ENCODE measurements at regions not wholly inside any gene's neighbourhood (a gene's known extent, or its start where the extent isn't known, plus 50 kb on each side); places are given as distances from the start of the nearest gene placed in this dataset.

- no peak for DNase-seq (ENCODE audit: low spot score)
These were observed 188.4 kb upstream of the MAF start for GRCh38 chr16:79788949-79789348.

DNA sequence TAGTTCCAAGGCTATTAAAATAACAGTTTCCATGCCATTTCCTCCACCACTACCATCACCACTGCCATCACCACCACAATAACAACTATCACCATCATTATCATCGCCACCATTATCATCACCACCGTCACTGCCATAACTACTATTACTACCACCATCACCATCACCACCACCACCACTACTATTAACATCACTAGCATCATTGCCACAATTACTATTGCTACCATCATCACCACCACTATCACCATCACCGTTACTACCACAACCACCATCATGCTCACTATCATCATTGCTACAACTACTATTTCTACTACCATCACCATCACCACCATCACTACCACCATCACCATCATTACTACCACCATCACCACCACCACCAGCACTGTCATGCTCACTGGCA, 185.9 kb upstream of the MAF start:
- DNase-seq (ENCODE audit: low spot score) = no peak

- no peak for DNase-seq (ENCODE audit: low spot score)
These were observed 183.5 kb upstream of the MAF start for GRCh38 chr16:79784007-79784406.

DNA sequence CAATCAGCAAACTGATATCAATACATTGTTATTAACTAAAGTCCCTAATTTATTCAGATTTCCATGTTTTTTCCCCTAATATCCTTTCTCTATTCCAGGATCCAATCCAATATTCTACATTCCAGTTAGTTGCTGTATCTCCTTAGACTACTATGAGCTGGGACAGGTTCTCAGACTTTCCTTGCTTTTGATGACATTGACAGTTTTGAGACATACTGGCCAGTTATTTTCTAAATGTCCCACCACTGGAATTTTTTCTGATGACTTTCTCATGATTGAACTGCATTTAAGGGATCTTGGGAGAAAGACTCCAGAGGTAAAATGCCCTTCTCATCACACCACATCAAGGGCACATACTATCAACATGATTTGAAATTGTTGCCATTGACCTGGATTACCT, 177.1 kb upstream of the MAF start:
- DNase-seq (ENCODE audit: low spot score) = no peak

GRCh38 chr16:79776243-79776847, 175.8 kb upstream of the MAF start:
- DNase-seq (ENCODE audit: low spot score) = no peak

GRCh38 chr16:79772784-79773183, 172.2 kb upstream of the MAF start:
- DNase-seq (ENCODE audit: low spot score) = no peak

GRCh38 chr16:79772048-79772447, 171.5 kb upstream of the MAF start:
- peak; percentile 16 for DNase-seq (ENCODE audit: low spot score)

GRCh38 chr16:79770244-79771064, 169.9 kb upstream of the MAF start:
- peak; percentile 86 for DNase-seq (ENCODE audit: low spot score)

GRCh38 chr16:79769928-79770243, 169.3 kb upstream of the MAF start:
- DNase-seq (ENCODE audit: low spot score) = no peak

DNA sequence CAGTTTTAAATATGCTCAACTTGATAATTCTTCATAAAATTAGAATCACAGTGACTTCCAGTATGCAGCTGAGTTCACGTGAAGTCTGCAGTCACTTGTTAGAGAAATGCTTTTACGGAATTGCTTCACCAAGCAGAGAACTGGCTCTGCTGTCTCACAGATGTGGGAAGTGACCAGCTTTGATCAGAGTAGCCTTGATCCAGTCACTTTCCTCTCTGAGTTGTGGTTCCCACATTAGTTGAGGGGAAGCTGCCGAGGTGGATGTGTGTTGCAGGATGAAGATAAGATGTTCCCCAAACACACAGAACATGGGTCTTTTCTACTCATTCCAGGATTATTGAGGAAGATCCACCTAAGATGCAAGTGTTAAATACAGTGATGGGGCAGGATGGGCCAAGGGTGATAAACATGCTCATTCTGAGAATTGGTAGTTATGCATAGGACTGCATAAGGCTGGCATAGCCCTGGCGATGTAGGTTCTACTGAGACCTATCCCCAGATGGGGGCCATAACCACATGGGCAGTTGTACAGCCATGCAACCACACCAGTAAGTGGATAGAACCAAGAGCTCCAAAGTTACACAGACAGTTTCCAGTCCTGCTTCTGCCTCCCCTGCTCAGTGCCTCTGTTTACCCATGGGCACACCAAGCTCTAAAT, 168.9 kb upstream of the MAF start:
- no peak for DNase-seq (ENCODE audit: low spot score)

- DNase-seq (ENCODE audit: low spot score) = no peak
These were observed 167.9 kb upstream of the MAF start for GRCh38 chr16:79768276-79768970.

DNA sequence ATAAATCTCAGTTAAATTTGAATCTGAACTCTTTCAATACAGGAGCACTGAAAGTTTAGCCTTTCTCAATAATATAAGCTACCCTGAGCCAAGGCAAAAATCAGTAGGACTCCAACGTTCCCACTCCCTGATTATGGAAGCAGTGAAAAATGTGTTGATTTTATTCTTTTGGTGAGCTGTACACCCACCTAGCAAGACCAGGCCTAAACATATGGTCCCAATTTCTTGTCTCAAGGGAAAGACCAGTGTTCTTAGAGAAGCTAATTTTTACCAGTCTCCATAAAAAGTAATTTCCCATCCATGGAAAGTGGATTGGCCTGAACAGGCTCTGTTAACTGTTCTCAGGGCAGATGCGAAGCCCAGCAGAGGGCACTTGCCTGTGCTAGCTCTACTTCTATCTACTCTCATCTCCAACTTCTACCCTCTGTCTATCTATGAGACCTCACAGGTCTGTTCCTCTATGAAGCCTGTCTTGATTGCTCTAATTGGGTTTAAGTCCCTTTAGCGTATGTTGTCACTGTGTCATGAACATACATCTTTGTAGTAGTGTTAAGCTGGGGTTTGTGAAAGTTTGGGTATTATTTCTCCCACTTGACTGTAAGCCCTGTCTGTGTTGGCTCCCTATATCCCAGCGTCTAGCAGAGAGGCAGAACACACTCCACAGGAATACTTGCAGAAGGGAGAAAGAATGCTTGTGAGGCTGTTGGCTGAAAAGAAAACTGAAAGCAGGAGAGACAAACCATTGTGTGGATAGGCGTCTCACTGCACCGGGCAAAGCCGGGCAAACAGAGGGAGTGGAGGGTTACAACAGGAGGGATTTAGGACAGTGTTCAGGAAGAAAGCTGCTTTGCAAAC, 167.1 kb upstream of the MAF start:
- DNase-seq (ENCODE audit: low spot score) = peak; percentile 13

DNA sequence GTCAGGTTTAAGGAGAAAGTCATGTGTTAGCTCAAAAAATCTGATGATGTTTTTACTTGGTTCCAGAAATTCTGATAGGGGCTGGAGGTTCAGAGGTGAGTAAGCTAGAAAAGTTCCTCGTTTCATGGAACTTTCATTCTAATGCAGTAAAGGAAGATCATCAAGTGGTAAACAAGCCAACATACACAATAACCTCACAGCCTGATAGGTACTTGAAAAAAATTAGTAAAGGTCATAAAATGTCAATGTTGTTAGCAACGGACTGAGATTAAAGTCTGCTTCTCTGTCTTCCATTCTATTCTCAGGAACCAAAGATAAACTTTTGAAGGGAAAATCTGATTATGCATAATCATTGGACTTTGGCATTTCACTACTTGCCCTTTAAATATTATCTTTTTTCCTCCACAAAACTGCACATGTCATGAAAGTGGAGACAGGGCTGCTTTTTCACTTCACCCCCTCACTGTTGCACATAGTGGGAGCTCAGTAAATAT, 165.4 kb upstream of the MAF start:
- no peak for DNase-seq (ENCODE audit: low spot score)

- DNase-seq (ENCODE audit: low spot score) = no peak
These were observed 164.9 kb upstream of the MAF start for GRCh38 chr16:79765431-79765830.

- no peak for DNase-seq (ENCODE audit: low spot score)
These were observed 164.0 kb upstream of the MAF start for GRCh38 chr16:79764415-79765110.

DNA sequence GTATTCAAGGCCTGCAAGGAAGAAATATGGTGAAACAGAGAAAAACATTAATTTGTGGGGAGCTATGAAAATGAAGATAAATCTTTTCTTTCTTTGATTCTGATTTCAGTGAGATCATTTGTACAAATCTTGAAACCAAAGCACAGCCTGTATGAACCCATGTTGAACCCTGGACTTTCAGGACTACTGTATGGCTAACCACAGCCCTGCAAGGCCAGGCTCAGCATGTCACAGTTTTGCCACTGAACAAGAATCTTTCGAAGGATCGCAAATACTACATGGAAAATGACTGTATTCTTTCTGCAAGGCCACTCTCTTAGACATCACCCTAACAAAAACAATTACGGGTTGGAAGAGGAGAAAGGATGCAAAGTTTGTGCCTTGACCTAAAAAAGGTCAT, 161.7 kb upstream of the MAF start:
- DNase-seq (ENCODE audit: low spot score) = no peak

GRCh38 chr16:79758615-79759346, 158.2 kb upstream of the MAF start:
- peak; percentile 14 for DNase-seq (ENCODE audit: low spot score)

GRCh38 chr16:79757968-79758367, 157.4 kb upstream of the MAF start:
- no peak for DNase-seq (ENCODE audit: low spot score)

GRCh38 chr16:79757163-79757562, 156.6 kb upstream of the MAF start:
- no peak for DNase-seq (ENCODE audit: low spot score)

DNA sequence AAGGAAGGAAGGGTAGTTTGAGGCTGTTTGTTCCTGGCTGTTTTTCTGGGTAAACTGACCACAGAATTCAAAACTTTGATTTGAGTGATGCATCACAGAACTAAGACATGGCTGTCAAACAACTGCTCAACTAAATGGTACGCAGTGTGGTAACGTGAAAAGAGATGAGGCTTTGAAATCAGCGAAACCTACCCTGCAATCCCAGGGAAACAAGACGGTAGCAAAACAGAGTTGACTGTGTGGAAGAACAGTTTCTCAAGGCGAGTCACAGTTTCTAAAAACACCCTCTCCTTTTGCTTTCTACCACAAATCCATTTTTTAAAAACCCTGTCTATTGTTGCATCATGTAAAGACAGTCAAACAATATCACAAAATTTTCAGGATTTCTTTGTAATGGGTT, 156.0 kb upstream of the MAF start:
- DNase-seq (ENCODE audit: low spot score) = no peak
